ENCODE measurements at regions not wholly inside any gene's neighbourhood (a gene's known extent, or its start where the extent isn't known, plus 50 kb on each side); places are given as distances from the start of the nearest gene placed in this dataset.

DNA sequence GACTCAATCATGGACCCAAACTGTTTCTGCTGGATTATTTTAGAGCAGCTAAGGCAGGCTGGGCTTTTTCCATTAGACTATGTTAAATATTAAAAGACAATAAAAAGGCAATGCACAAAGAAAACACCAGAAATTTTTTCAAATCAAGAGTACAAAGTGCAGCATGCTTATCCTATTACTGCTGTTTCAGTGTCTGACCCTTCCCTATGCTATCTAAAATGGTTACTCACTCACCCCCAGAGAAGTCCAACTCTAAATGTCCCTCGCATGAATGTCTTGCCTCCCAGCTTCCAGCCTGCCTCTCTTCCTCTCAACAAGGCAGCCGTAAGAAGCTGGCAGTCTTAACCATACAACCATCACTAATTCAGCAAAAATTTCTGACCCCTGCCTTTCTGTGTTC is 108.7 kb upstream of the SYT6 start:
- in situ Hi-C loops (cut with MboI; ENCODE audit: low pct_ligation_motif_present in 1 of 4, low pct_unique_long_range_greater_than_20kb in 1 of 4, low sequenced_read_pairs in 3 of 4) = no loop called here
- Histone ChIP-seq H3K9me3 (no peaks in the 10 kb centered on the region), H3K36me3 (no peaks in the 10 kb centered on the region), H3K4me3 (no peak overlapping the region), H3K27me3 (peaks cover 10% of the 10 kb centered on the region), H3K27ac (peak overlapping the region in 2 of 4 donors; percentile 30 to 35), H3K4me1 (peaks cover 0 to 15% (median 2%) of the 10 kb centered on the region in 4 donors)
- intact Hi-C loops (cut with DNase I; ENCODE audit: low total_unique reads) = no loop called here
- TF ChIP-seq POLR2AphosphoS5 (IDR thresholded peaks at IDR 0.05) (no peak), POLR2A (IDR thresholded peaks at IDR 0.05) (no peak), EP300 (IDR thresholded peaks at IDR 0.05; ENCODE audit: low read depth) (no peak)
- TF ChIP-seq, protein P1, sequence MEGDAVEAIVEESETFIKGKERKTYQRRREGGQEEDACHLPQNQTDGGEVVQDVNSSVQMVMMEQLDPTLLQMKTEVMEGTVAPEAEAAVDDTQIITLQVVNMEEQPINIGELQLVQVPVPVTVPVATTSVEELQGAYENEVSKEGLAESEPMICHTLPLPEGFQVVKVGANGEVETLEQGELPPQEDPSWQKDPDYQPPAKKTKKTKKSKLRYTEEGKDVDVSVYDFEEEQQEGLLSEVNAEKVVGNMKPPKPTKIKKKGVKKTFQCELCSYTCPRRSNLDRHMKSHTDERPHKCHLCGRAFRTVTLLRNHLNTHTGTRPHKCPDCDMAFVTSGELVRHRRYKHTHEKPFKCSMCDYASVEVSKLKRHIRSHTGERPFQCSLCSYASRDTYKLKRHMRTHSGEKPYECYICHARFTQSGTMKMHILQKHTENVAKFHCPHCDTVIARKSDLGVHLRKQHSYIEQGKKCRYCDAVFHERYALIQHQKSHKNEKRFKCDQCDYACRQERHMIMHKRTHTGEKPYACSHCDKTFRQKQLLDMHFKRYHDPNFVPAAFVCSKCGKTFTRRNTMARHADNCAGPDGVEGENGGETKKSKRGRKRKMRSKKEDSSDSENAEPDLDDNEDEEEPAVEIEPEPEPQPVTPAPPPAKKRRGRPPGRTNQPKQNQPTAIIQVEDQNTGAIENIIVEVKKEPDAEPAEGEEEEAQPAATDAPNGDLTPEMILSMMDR (IDR thresholded peaks at IDR 0.05) = no peak
- 28 to 50% methylated on average over 2 of the region's 2 CpGs for WGBS, 2 donors (ENCODE audit: low coverage in 1 of 2)
- DNase-seq = no peak

DNA sequence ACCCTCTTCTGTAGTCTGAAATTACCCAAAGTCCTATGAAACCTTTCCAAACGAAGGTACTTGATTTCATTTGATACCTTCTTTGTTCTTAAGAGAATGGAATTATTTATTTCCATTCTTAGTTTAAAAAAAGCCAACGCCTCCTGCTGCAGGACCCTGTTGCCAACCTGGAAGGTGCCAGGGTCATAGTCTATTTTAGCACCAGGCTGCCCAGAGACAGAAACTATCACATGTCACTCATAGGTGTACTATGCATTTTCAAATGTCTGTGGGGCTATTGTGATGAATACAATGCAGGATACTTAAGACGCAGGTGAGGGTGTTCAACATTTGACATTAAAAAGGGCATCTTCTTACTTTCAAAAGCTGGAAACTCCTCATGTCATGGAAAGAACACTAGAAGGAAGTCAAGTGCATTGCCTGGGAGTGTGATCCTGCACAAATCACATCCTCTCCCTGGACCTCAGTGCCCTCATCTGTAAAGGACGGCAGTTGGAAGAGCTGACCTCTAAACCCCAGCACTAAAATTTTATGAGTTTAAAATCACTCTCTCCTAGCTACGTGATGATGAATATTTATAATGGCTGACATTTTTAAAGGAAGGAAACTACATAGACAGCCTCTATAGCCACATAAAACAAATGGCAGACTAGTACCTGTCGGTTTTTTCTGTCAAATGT is 107.3 kb upstream of the SYT6 start:
- Histone ChIP-seq H3K27ac (no peak overlapping the region), H3K27me3 (peaks cover 10% of the 10 kb centered on the region), H3K9me3 (no peaks in the 10 kb centered on the region), H3K36me3 (no peaks in the 10 kb centered on the region), H3K4me3 (no peak overlapping the region), H3K4me1 (peaks cover 0 to 15% (median 2%) of the 10 kb centered on the region in 4 donors)
- DNase-seq = no peak
- WGBS, 2 donors (ENCODE audit: low coverage in 1 of 2) = 45 to 52% methylated on average over 6 of the region's 6 CpGs
- TF ChIP-seq EP300 (IDR thresholded peaks at IDR 0.05; ENCODE audit: low read depth) (no peak), POLR2AphosphoS5 (IDR thresholded peaks at IDR 0.05) (no peak), POLR2A (IDR thresholded peaks at IDR 0.05) (no peak)
- TF ChIP-seq, protein P1 (IDR thresholded peaks at IDR 0.05) = no peak
- in situ Hi-C loops (cut with MboI; ENCODE audit: low pct_ligation_motif_present in 1 of 4, low pct_unique_long_range_greater_than_20kb in 1 of 4, low sequenced_read_pairs in 3 of 4) = no loop called here
- intact Hi-C loops (cut with DNase I; ENCODE audit: low total_unique reads) = no loop called here

DNA sequence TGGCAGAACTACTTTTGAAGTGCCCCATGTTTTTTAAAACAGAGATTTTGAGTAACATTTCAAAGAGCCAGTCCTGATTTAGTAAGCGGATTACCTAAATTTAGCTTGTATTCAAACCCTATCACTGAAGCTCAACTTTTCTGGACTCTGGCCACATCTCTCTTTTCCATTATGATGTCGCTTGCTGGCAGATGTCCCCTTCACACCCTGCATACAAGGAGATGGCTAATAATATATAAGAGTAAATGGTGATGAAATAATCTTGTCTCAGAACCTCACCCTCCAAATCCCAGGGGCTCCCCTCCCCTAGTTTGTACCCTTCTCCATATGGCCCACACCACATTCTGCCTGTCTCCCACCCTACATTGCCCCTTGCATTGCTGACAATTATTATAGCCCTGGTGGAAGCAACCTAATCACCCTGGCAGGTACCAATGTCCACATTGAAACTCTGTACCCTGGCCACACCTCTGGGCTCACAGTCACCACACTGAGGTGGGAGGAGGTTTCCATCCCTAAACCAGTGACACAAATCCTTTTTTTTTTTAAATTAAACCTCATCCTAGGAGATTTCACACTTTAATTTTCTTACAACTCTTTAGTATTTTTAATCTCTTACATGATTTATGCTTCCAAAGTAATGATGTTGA is 106.0 kb upstream of the SYT6 start:
- in situ Hi-C loops (cut with MboI; ENCODE audit: low pct_ligation_motif_present in 1 of 4, low pct_unique_long_range_greater_than_20kb in 1 of 4, low sequenced_read_pairs in 3 of 4) = no loop called here

DNA sequence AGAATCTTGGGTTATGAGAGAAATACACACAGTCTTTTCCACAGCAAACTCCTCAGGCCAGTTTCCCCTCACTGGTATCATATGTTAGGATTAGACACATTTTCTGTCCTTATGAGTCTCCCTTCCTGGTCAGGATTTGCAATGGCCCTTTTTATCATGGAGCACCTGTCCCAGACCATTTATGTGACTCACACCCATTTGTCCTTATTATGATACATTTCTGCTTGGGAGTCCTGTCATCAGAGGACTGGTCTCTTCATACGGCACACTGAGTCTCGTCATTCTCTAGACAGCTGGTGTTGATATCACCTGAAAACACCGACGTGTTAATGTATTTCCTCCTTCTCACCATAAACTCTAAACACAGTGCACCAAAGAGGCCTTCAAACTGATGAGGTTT is 105.0 kb upstream of the SYT6 start:
- H3K9me3 ChIP-seq = peaks cover 0 to 7% of the 10 kb centered on the region in 2 donors
- in situ Hi-C loops (cut with MboI; ENCODE audit: low pct_ligation_motif_present in 1 of 4, low pct_unique_long_range_greater_than_20kb in 1 of 4, low sequenced_read_pairs in 3 of 4) = no loop called here
- DNase-seq = no peak
- 73% methylated on average over 4 of the region's 4 CpGs; no CpG with 5 or more reads in 1 of the 2 donors for WGBS, 2 donors (ENCODE audit: low coverage in 1 of 2)
- TF ChIP-seq EP300 (IDR thresholded peaks at IDR 0.05; ENCODE audit: low read depth) = no peak
- no peak for TF ChIP-seq POLR2AphosphoS5 (IDR thresholded peaks at IDR 0.05)
- TF ChIP-seq, protein P1 (IDR thresholded peaks at IDR 0.05) = no peak
- no peak for TF ChIP-seq POLR2A (IDR thresholded peaks at IDR 0.05)
- intact Hi-C loops (cut with DNase I; ENCODE audit: low total_unique reads) = no loop called here
- H3K36me3 ChIP-seq = no peaks in the 10 kb centered on the region
- peaks cover 10% of the 10 kb centered on the region for H3K27me3 ChIP-seq
- H3K4me1 ChIP-seq = peaks cover 0 to 15% (median 2%) of the 10 kb centered on the region in 4 donors
- no peak overlapping the region for H3K4me3 ChIP-seq
- no peak overlapping the region for H3K27ac ChIP-seq

More for the DNA sequence above, 106.0 kb upstream of the SYT6 start:
- Histone ChIP-seq H3K27me3 (peaks cover 10% of the 10 kb centered on the region), H3K4me3 (no peak overlapping the region), H3K4me1 (peaks cover 0 to 15% (median 2%) of the 10 kb centered on the region in 4 donors), H3K27ac (no peak overlapping the region), H3K36me3 (no peaks in the 10 kb centered on the region), H3K9me3 (peaks cover 0 to 6% of the 10 kb centered on the region in 2 donors)
- intact Hi-C loops (cut with DNase I; ENCODE audit: low total_unique reads) = no loop called here
- 79 to 88% methylated on average over 1 to 2 of the region's 2 CpGs for WGBS, 2 donors (ENCODE audit: low coverage in 1 of 2)
- TF ChIP-seq POLR2AphosphoS5 (IDR thresholded peaks at IDR 0.05) = no peak
- TF ChIP-seq, protein P1 (IDR thresholded peaks at IDR 0.05) = no peak
- no peak for TF ChIP-seq EP300 (IDR thresholded peaks at IDR 0.05; ENCODE audit: low read depth)
- no peak for TF ChIP-seq POLR2A (IDR thresholded peaks at IDR 0.05)
- DNase-seq = no peak

All from transverse colon (tissue), 4 donors.